SH-SY5Y (cell line): ENCODE measurements at regions not wholly inside any gene's neighbourhood (a gene's known extent, or its start where the extent isn't known, plus 50 kb on each side); places are given as distances from the start of the nearest gene placed in this dataset.

Source experiments
- GATA2 ChIP-seq: IDR thresholded peaks from 2 replicates; pipeline ENCODE4 v1.6.1; 2011; ENCODE audit warnings: mild to moderate bottlenecking, low read depth, low read length
- GATA3 ChIP-seq: IDR thresholded peaks from 2 replicates; pipeline ENCODE4 v1.6.1; 2011; ENCODE audit warnings: low read depth, mild to moderate bottlenecking, low read length, moderate library complexity

- TF ChIP-seq GATA2: no peak
- no peak for TF ChIP-seq GATA3
Measured at GRCh38 chr4:24093446-24093845, 203.6 kb upstream of the PPARGC1A start.
